HG02885 (cell line): ENCODE measurements at regions not wholly inside any gene's neighbourhood (a gene's known extent, or its start where the extent isn't known, plus 50 kb on each side); places are given as distances from the start of the nearest gene placed in this dataset.
"Not testable (repeated sequence)": the region's sequence is repeated elsewhere in the genome, so short reads cannot be mapped to it uniquely, and the experiment has no call there.

Experiments used
- ATAC-seq: cut with Tn5 transposase; IDR thresholded peaks from one replicate; pipeline ENCODE4 v1.9.1; 2021; ENCODE audit warnings: mild to moderate bottlenecking; ENCODE audit not compliant: unreplicated experiment, poor library complexity

DNA sequence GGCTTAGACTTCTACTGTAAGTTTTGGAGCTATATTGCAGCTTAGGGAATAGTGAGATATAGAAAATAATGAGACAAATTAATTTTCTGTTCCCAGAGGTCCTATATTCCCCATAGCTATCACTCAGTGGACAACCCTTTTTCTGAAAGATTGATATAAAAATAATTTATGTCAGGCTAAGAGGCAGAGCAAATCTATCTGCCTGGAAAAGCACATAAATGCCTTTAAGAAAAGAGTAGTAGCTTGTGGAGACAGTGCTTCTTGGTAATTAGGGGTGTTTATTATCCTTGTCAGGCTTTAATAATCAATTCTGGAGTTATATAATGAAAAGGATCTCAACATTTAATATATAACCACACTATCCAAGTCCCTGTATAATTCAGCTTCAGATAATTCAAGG, 1162.8 kb upstream of the PCDH20 start:
- ATAC-seq: no peak

GRCh38 chr13:62564770-62565169, 1149.1 kb upstream of the PCDH20 start:
- ATAC-seq: no peak

- ATAC-seq: no peak
These were observed 1147.6 kb upstream of the PCDH20 start for GRCh38 chr13:62563251-62563650.

DNA sequence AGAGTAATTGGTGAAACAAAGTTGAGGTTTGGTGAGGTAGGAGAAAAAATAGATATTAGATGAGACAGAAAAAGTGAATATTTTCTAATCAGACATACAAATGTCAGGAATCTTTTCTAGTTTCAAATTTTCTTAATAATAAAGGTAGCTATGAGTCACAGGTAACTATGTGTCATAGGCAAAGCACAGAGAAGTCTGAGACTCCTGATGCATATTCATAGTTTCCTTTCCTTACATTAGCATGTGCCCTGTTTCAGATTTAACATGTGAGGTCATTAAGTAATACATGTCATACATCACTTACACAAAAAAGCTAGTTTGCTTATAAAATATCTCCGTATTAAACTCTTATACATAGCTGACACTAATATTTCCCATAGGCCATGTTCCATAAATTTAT, 1141.3 kb upstream of the PCDH20 start:
- no peak for ATAC-seq

- no peak for ATAC-seq
These were observed 1135.9 kb upstream of the PCDH20 start for GRCh38 chr13:62551588-62551987.

GRCh38 chr13:62544928-62545327, 1129.3 kb upstream of the PCDH20 start:
- ATAC-seq: no peak

DNA sequence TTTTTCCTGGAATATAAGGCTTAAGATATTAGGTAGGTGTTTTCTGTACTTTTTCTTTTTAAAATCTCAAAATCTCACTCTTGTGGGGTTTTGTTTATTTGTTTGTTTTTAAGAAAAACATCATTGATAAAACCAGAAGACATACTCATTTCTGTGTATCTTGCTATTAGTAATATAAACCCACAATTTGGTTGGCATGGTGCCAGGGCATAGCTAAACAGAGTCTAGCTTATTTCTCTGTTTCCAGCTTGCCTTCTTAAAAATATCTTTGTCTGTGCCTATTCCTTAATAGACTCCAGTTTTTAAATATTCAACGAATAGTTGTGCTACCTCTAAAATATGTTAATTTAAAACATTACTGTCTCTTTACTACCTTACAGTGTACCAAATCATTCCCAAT, 1121.9 kb upstream of the PCDH20 start:
- ATAC-seq: no peak

- ATAC-seq: no peak
These were observed 1110.0 kb upstream of the PCDH20 start for GRCh38 chr13:62525652-62526051.

DNA sequence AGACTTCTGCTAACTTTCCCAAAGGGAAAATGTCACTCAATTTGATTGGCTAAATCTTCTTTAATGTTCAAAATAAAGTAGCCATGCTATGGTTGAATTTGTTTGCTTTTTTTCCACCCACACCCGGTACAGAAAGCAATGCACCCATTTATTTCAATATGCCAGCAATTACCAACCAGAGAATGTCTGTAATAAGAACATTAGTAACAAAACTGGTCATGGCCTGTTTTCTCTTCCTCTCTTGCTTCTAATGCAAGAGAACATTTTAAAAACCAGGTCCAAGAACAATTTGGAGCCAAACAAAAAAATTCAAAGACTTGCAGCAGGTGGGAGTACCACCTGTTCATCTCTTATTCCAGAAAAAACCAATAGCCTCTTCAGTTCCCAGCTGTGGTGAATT, 1108.8 kb upstream of the PCDH20 start:
- peak; percentile 60 for ATAC-seq

GRCh38 chr13:62524061-62524460, 1108.4 kb upstream of the PCDH20 start:
- ATAC-seq: peak; percentile 88

DNA sequence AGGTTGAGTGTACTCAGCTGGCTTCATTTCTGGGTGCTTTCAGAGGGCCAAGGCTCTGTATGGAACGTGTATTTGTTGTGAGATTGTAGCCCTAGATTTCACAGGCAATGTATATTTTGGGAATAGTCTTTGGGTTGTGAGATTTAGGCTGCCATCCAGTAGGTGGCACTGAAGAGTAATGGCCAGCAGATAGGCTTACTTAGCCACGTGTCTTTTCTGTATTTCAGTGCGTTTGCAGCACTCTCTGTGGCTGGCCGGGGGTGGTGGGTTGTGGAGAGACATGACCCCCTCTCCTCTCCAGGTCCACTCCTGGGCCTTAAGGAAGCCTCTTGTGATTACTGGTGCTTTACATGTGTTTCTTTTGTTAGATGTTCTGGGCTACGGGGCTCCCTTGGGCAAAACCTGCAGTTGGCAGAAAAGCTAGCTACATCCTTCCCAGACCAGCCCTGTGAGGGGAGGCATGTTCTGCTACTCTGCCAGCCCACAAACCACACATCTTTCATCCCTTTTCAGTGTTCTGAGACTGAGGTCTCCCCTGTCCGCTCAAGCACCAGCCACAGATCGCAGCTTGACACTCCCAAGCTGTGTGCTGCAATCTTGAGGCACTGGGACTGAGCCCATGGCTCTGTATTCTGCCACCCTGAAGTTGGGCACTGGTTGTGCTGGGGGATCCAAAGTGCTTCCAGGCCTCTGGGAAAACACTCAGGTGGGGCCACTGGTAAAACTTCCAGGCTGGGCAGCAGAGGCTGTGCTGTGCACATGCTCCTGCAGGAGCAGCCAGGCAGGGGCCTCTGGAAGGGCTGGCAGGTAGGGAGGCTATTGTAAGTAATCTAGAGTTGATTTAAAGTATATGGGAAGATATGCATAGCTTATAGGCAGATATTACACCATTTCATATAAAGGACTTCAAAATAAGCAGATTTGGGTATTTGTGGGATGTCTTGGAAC, 1096.8 kb upstream of the PCDH20 start:
- ATAC-seq: peak; percentile 88

DNA sequence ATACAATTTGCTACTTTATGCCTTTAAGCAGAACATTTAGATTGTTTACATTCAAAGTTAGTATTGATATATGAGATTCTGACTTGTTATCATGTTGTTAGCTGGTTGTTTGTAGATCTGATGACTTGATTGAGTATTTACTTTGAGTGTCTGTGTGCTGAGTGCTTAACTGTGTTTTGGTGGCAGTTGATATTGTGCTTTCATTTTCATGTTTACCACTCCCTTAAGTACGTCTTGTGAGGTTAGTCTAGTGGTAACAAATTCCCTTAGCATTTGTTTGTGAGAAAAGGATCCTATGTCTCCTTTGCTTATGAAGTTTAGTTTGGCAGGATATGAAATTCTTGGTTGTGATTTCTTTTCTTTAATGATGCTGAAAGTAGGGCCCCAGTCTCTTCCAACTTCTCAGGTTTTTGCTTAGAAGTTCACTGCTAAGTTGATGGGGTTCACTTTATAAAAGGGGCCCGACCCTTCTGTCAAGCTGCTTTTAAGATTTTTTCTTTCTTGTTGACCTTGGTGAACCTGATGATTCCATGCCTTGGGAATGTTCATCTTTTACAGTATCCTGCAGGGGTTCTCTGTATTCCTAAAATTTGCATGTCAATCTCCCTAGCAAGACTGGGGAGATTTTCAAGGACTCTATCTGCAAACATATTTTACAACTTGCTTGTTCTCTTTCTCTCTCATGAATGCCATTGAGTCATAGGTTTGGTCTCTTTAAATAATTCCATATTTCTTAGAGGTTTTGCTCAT, 1095.4 kb upstream of the PCDH20 start:
- peak; percentile 27 for ATAC-seq

DNA sequence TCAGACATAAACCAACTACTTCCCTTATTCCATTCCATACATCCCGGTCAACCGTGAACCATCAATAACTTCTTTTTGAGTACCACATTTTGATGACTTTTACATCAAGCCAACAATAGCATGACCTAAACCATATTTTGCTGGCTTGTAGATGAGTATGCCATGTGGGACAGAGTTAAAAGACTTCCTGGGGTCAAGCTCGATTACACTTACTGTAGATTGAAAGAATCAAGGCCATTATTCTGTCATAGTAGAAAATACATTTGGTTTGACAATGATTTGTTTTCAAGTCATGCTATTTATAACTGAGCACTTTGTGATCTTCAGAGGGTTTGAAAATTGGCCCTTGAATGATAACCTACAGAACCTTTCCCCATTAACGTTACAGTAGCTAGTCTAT, 1086.9 kb upstream of the PCDH20 start:
- ATAC-seq: no peak

DNA sequence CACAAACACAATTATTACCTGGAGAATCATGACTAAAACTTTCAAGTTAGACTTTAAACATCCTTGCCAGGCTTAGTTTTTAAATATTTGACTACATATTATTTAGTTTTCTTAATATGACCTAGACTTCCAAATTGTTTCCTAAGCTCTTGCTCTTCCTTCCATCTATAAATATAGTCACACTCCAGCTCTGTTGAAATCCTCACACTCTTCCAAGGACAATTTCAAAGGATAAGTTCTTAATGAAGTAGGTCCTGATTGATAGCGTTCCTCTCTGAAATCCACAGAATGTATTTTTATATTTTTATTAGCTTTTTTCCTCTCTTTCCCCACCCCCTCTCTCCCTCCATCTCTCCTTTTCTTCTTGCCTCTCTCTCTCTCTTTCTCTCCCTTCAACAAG, 1074.1 kb upstream of the PCDH20 start:
- no peak for ATAC-seq

GRCh38 chr13:62483774-62484173, 1068.1 kb upstream of the PCDH20 start:
- ATAC-seq: no peak

DNA sequence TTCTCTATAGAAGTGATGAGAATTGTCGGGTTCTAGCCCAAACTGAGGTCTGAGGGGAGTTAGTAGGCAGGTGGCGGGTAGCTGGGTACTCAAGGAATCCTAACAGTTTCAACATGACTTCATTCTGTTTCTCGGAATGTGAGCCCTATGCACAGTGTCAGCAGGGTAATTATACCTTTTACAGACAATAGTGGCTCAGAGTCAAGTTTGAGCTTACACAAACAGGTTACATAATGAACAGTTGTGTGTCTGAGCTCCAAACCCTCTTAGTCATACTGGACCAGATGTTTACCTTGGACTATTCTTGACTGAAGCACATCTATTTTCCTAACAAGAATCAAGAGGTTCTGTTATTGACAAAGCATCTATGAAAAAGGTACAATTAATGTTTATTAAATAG, 1066.7 kb upstream of the PCDH20 start:
- ATAC-seq: no peak

- ATAC-seq: no peak
These were observed 1058.2 kb upstream of the PCDH20 start for GRCh38 chr13:62473944-62474237.

GRCh38 chr13:62473190-62473943, 1057.7 kb upstream of the PCDH20 start:
- ATAC-seq: no peak

- no peak for ATAC-seq
These were observed 1038.1 kb upstream of the PCDH20 start for GRCh38 chr13:62453761-62454160.

DNA sequence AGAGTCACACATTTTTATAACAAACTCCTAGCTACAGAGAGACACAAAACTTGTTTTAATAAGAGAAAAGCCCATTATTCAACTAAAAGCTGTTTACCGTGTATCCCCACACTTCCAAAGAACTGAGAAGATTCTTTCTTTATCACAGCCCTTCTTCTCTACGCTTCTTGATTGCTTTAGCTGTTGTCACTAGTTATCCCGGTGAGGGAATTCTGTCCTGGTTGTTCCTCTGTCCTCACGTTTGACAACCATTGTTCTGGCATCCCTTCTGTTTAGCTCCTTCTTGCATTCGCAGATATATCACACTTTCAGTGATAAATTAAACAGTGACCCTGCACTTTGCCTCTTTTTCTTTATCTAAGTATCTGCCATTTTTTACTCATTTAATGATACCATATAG, 1035.1 kb upstream of the PCDH20 start:
- no peak for ATAC-seq

DNA sequence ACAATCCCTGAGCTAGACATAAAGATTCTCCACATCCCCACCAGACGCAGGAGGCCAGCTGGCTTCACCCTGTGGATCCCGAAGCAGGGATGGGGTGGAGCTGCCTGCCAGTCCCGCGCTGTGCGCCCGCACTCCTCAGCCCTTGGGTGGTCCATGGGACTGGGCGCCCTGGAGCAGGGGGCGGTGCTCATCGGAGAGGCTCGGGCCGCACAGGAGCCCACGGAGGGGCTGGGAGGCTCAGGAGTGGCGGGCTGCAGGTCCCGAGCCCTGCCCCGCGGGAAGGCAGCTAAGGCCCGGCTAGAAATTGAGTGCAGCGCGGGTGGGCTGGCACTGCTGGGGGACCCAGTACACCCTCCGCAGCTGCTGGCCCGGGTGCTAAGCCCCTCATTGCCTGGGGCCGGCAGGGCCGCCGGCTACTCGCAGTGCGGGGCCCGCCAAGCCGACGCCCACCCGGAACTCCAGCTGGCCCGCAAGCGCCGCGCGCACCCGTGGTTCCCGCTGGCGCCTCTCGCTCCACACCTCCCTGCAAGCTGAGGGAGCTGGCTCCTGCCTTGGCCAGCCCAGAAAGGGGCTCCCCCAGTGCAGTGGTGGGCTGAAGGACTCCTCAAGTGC, 1032.2 kb upstream of the PCDH20 start:
- not testable (repeated sequence) for ATAC-seq
